ENCODE measurements at regions not wholly inside any gene's neighbourhood (a gene's known extent, or its start where the extent isn't known, plus 50 kb on each side); places are given as distances from the start of the nearest gene placed in this dataset.

DNA sequence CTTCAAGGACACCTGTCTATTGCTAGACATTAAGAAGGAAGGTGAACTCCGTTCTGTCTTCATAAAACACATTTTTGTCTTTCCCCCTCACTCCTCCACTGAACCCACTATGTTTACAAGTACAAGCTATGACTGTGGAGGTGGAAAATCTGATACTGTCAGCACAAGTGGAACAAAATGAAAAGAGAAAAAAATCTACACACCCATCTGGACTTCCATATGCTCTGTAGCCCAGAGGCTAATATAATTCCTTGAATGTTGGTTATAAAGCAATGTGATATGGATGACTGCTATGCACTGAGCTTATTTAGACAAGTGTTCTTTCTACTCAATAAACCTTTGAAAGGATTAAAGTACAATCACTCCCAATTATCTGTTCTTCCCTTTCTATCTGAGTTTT is 713.5 kb downstream of the DIAPH3 start:
- H3K27ac ChIP-seq (ENCODE audit: low read depth, low read length): no peak overlapping the region
- Mint-ChIP-seq H3K27me3 (peaks cover 3 to 7% of the 10 kb centered on the region in 2 donors), H3K4me1 (no peaks in the 10 kb centered on the region), H3K27ac (no peak overlapping the region), H3K9me3 (peaks cover 0 to 3% (median 0%) of the 10 kb centered on the region in 8 donors), H3K36me3 (no peaks in the 10 kb centered on the region), H3K4me3 (no peak overlapping the region)
- ChIA-PET CTCF (ENCODE audit: partially characterized antibody) (no interaction called here), POLR2A (ENCODE audit: partially characterized antibody) (no interaction called here)
- no peak overlapping the region for H3K4me3 ChIP-seq (ENCODE audit: low read length in 2 of 2)
- H3K27me3 ChIP-seq (ENCODE audit: insufficient read depth, low read length): no peaks in the 10 kb centered on the region
- H3K36me3 ChIP-seq (ENCODE audit: insufficient read depth, low read length): no peaks in the 10 kb centered on the region
- H3K9me3 ChIP-seq (ENCODE audit: control insufficient read depth in 1 of 2, low read length in 2 of 2): no peaks in the 10 kb centered on the region
- intact Hi-C loops (cut with micrococcal nuclease): no loop called here
- no peaks in the 10 kb centered on the region for H3K4me1 ChIP-seq (ENCODE audit: insufficient read depth, low read length)
- DNase-seq: no peak

DNA sequence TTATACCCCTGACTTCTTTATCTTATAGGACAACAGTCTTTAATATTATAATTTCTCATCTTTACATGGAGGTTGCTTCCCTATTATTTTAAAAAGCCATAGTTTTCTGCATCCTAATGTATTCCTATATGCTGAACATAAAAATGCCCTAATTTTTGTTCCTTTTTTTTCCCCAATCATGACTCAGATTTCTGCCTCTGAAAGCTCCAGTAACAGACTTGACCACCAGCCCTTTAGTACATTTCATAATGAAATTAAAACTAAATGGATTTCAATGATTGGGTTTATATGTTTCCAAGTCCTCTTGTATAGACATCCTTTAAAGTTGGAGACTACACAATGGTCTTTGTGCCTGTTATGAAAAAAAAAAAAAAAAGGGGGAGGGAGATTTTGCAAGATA is 712.5 kb downstream of the DIAPH3 start:
- H3K4me1 ChIP-seq (ENCODE audit: insufficient read depth, low read length): no peaks in the 10 kb centered on the region
- ChIA-PET CTCF (ENCODE audit: partially characterized antibody) (no interaction called here), POLR2A (ENCODE audit: partially characterized antibody) (interaction anchor here (0.7 kb wide), 1 partner anchor 917 kb away, joined by 3 read pairs; no protein-coding TSS in a partner anchor)
- no peaks in the 10 kb centered on the region for H3K27me3 ChIP-seq (ENCODE audit: insufficient read depth, low read length)
- H3K4me3 Mint-ChIP-seq: no peak overlapping the region
- H3K27ac Mint-ChIP-seq: no peak overlapping the region
- peaks cover 0 to 3% (median 0%) of the 10 kb centered on the region in 8 donors for H3K9me3 Mint-ChIP-seq
- H3K27me3 Mint-ChIP-seq: peaks cover 3 to 7% of the 10 kb centered on the region in 2 donors
- no peak overlapping the region for H3K27ac ChIP-seq (ENCODE audit: low read depth, low read length)
- DNase-seq: no peak
- no peaks in the 10 kb centered on the region for H3K4me1 Mint-ChIP-seq
- no peak overlapping the region for H3K4me3 ChIP-seq (ENCODE audit: low read length in 2 of 2)
- H3K36me3 ChIP-seq (ENCODE audit: insufficient read depth, low read length): no peaks in the 10 kb centered on the region
- intact Hi-C loops (cut with micrococcal nuclease): no loop called here
- H3K9me3 ChIP-seq (ENCODE audit: control insufficient read depth in 1 of 2, low read length in 2 of 2): no peaks in the 10 kb centered on the region
- no peaks in the 10 kb centered on the region for H3K36me3 Mint-ChIP-seq

DNA sequence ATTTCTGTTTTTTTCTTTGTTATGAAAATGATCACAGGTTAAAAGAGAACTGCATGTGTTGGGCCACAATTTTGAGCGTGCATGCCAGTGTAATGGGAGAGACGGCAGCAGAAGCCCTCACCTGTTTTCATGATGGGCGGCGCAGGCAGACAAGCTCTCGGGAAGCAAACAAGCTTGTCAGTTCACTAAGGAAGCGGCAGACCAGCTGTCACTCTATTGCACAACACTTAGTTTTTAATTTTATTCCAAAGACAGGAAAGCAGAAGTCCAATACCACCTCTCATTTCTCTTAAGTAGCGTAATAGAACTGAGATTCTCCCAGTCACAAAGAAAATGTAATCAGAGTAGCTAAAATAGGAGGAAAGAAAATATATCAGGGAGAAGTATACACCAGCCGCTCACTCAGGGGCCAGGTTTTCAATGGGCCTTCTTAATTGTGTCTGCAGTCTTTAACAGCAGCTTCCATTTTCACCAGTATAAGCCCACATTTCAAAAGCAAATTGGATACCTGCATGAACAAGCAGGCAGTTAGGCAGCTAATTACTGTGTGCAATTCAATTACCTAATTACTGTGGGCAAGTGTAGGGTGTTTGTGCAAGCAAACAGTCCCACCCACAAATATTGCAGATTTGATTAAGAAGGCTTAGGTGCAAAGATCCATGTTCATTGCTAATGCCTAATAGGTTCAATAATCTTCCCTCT is 711.4 kb downstream of the DIAPH3 start:
- CTCF ChIA-PET (ENCODE audit: partially characterized antibody): no interaction called here

DNA sequence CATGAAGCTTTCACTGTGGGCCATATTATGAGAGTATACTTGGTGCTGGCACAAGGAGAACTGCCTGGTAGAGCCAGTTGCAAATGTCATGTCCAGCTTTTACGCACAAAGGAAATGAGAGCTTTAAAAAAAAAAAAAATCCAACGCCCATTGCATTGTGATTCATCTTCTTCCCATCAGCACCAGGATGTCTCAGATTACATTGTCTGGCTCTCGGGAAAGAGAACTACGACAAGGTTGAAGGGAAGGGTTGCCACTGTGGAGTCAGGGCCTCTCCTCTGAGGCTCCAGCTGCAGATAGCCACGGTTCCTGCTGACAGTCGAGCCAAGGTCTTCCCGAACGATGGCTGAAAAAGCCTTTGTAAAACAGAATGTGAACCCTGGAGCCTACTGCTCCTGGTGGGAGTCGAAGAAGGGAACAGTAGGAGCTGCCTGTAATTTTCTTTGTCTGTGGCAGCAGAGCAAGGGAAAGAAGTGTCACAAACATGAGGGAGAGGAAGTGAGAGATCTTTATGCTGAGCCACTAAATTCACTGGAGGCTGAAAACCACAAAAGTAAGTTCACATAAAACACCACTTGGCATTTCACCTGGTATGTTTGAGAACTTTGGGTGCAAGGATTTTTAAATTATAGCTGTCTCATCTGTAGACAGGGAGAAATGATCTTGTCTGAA is 704.7 kb downstream of the DIAPH3 start:
- intact Hi-C loops (cut with micrococcal nuclease): no loop called here
- ChIA-PET POLR2A (ENCODE audit: partially characterized antibody) (no interaction called here), CTCF (ENCODE audit: partially characterized antibody) (interaction anchor here (1.2 kb wide), 1 partner anchor 18 kb away, joined by 5 read pairs; no protein-coding TSS in a partner anchor)
- Mint-ChIP-seq H3K4me3 (no peak overlapping the region), H3K27me3 (peaks cover 4 to 9% of the 10 kb centered on the region in 2 donors), H3K27ac (no peak overlapping the region), H3K4me1 (no peaks in the 10 kb centered on the region), H3K9me3 (peaks cover 0 to 2% (median 0%) of the 10 kb centered on the region in 8 donors), H3K36me3 (no peaks in the 10 kb centered on the region)
- Histone ChIP-seq H3K4me1 (ENCODE audit: insufficient read depth, low read length) (no peaks in the 10 kb centered on the region), H3K9me3 (ENCODE audit: control insufficient read depth in 1 of 2, low read length in 2 of 2) (no peaks in the 10 kb centered on the region), H3K27ac (ENCODE audit: low read depth, low read length) (no peak overlapping the region), H3K36me3 (ENCODE audit: insufficient read depth, low read length) (no peaks in the 10 kb centered on the region), H3K4me3 (ENCODE audit: low read length in 2 of 2) (no peak overlapping the region), H3K27me3 (ENCODE audit: insufficient read depth, low read length) (no peaks in the 10 kb centered on the region)
- DNase-seq: no peak

More for the DNA sequence above, 711.4 kb downstream of the DIAPH3 start:
- intact Hi-C loops (cut with micrococcal nuclease): no loop called here
- H3K36me3 ChIP-seq (ENCODE audit: insufficient read depth, low read length): no peaks in the 10 kb centered on the region
- Mint-ChIP-seq H3K4me3 (no peak overlapping the region), H3K27ac (no peak overlapping the region), H3K4me1 (no peaks in the 10 kb centered on the region), H3K36me3 (no peaks in the 10 kb centered on the region), H3K9me3 (peaks cover 0 to 3% (median 0%) of the 10 kb centered on the region in 8 donors), H3K27me3 (peaks cover 3 to 7% of the 10 kb centered on the region in 2 donors)
- H3K4me1 ChIP-seq (ENCODE audit: insufficient read depth, low read length): no peaks in the 10 kb centered on the region
- H3K4me3 ChIP-seq (ENCODE audit: low read length in 2 of 2): no peak overlapping the region
- DNase-seq: no peak
- POLR2A ChIA-PET (ENCODE audit: partially characterized antibody): no interaction called here
- H3K9me3 ChIP-seq (ENCODE audit: control insufficient read depth in 1 of 2, low read length in 2 of 2): no peaks in the 10 kb centered on the region
- no peaks in the 10 kb centered on the region for H3K27me3 ChIP-seq (ENCODE audit: insufficient read depth, low read length)
- H3K27ac ChIP-seq (ENCODE audit: low read depth, low read length): no peak overlapping the region

DNA sequence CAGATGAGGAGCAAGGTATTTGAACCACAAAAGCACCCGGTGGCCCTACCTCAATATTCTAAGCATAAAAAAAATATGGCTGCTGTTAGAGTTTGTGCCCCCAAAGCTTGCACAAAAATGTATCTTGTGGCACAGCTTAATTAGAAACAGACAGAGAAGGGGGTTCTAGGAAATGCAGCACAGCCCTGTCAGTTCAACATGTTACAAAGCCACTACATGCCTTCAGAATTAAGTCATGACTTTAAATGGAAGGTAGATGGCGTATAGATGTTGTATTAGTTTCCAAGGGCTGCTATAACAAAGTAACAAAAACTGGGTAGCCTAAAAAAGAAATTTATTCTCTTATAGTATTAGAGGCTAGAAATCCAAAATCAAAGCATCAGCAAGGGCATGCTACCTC is 703.8 kb downstream of the DIAPH3 start:
- H3K9me3 Mint-ChIP-seq: peaks cover 0 to 2% (median 0%) of the 10 kb centered on the region in 8 donors
- H3K4me3 ChIP-seq (ENCODE audit: low read length in 2 of 2): no peak overlapping the region
- H3K36me3 Mint-ChIP-seq: no peaks in the 10 kb centered on the region
- DNase-seq: no peak
- H3K36me3 ChIP-seq (ENCODE audit: insufficient read depth, low read length): no peaks in the 10 kb centered on the region
- no peak overlapping the region for H3K4me3 Mint-ChIP-seq
- H3K27me3 ChIP-seq (ENCODE audit: insufficient read depth, low read length): no peaks in the 10 kb centered on the region
- POLR2A ChIA-PET (ENCODE audit: partially characterized antibody): no interaction called here
- no peaks in the 10 kb centered on the region for H3K9me3 ChIP-seq (ENCODE audit: control insufficient read depth in 1 of 2, low read length in 2 of 2)
- peaks cover 12 to 13% of the 10 kb centered on the region in 2 donors for H3K27me3 Mint-ChIP-seq
- CTCF ChIA-PET (ENCODE audit: partially characterized antibody): interaction anchor here (1.2 kb wide), 1 partner anchor 19 kb away, joined by 5 read pairs; no protein-coding TSS in a partner anchor
- no peaks in the 10 kb centered on the region for H3K4me1 ChIP-seq (ENCODE audit: insufficient read depth, low read length)
- intact Hi-C loops (cut with micrococcal nuclease): no loop called here
- no peak overlapping the region for H3K27ac Mint-ChIP-seq
- H3K27ac ChIP-seq (ENCODE audit: low read depth, low read length): no peak overlapping the region
- H3K4me1 Mint-ChIP-seq: no peaks in the 10 kb centered on the region

DNA sequence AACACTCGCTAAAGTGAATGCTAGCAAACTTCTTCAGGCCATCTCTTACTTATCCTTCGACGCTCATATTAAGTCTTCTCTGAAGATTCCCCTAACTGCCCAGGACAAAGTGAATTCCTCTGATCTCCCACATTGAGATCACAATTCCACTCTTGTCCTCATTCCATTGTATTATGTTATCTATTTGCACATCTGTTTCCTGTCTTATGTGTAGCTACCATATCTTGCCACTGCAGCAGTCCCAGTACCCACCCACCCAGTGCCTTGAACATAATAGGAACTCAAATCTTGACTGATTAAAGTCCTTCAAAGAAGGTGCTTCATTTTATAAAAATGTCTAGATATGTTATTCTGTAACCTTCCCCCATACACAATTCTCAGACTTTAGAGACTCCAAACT is 702.3 kb downstream of the DIAPH3 start:
- CTCF ChIA-PET (ENCODE audit: partially characterized antibody): no interaction called here
- no peaks in the 10 kb centered on the region for H3K36me3 Mint-ChIP-seq

DNA sequence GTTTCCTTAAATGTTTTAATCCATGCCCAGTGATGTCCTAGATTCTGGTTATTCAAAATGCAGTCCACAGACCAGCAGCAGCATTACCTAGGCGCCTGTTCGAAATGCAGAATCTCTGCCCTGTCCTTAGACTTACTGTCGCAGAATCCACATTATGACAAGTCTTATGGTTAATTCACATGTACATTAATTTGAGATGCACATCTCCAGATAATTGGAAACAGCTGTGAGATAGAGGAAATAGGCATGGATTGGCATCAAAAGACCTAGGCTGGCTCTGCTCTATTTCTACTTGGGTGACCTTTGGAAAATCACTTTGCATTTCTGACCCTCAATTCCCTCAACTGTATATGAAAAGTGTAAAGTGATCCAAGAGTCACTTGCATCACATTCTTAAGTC is 700.7 kb downstream of the DIAPH3 start:
- Histone ChIP-seq H3K36me3 (ENCODE audit: insufficient read depth, low read length) (no peaks in the 10 kb centered on the region), H3K27ac (ENCODE audit: low read depth, low read length) (no peak overlapping the region), H3K4me3 (ENCODE audit: low read length in 2 of 2) (no peak overlapping the region), H3K27me3 (ENCODE audit: insufficient read depth, low read length) (no peaks in the 10 kb centered on the region), H3K4me1 (ENCODE audit: insufficient read depth, low read length) (no peaks in the 10 kb centered on the region), H3K9me3 (ENCODE audit: control insufficient read depth in 1 of 2, low read length in 2 of 2) (no peaks in the 10 kb centered on the region)
- Mint-ChIP-seq H3K36me3 (no peaks in the 10 kb centered on the region), H3K27ac (no peak overlapping the region), H3K4me1 (no peaks in the 10 kb centered on the region), H3K4me3 (no peak overlapping the region), H3K9me3 (peaks cover 0 to 3% (median under 1%) of the 10 kb centered on the region in 8 donors), H3K27me3 (peaks cover 15 to 18% of the 10 kb centered on the region in 2 donors)
- ChIA-PET POLR2A (ENCODE audit: partially characterized antibody) (no interaction called here), CTCF (ENCODE audit: partially characterized antibody) (no interaction called here)
- intact Hi-C loops (cut with micrococcal nuclease): no loop called here
- DNase-seq: no peak

More for the DNA sequence above, 702.3 kb downstream of the DIAPH3 start:
- intact Hi-C loops (cut with micrococcal nuclease): no loop called here
- Histone ChIP-seq H3K4me3 (ENCODE audit: low read length in 2 of 2) (no peak overlapping the region), H3K9me3 (ENCODE audit: control insufficient read depth in 1 of 2, low read length in 2 of 2) (no peaks in the 10 kb centered on the region), H3K27ac (ENCODE audit: low read depth, low read length) (no peak overlapping the region), H3K27me3 (ENCODE audit: insufficient read depth, low read length) (no peaks in the 10 kb centered on the region), H3K4me1 (ENCODE audit: insufficient read depth, low read length) (no peaks in the 10 kb centered on the region), H3K36me3 (ENCODE audit: insufficient read depth, low read length) (no peaks in the 10 kb centered on the region)
- H3K4me3 Mint-ChIP-seq: no peak overlapping the region
- H3K27ac Mint-ChIP-seq: no peak overlapping the region
- H3K4me1 Mint-ChIP-seq: no peaks in the 10 kb centered on the region
- DNase-seq: no peak
- H3K27me3 Mint-ChIP-seq: peaks cover 14 to 15% of the 10 kb centered on the region in 2 donors
- POLR2A ChIA-PET (ENCODE audit: partially characterized antibody): no interaction called here
- H3K9me3 Mint-ChIP-seq: peaks cover 0 to 2% (median 0%) of the 10 kb centered on the region in 8 donors

Data from CD4-positive, alpha-beta memory T cell (primary cell).